Rectal smooth muscle tissue (tissue), 1 donor: ENCODE measurements at regions not wholly inside any gene's neighbourhood (a gene's known extent, or its start where the extent isn't known, plus 50 kb on each side); places are given as distances from the start of the nearest gene placed in this dataset.

Source experiments
- H3K27ac ChIP-seq: one replicate; pipeline ENCODE4 v1.7.0; 2013; ENCODE audit warnings: low read depth, low read length, inconsistent platforms
- H3K27me3 ChIP-seq: one replicate; pipeline ENCODE4 v1.7.0; 2013; ENCODE audit warnings: low read length; ENCODE audit not compliant: control insufficient read depth, insufficient read depth
- H3K36me3 ChIP-seq: one replicate; pipeline ENCODE4 v1.7.0; 2013; ENCODE audit warnings: low read length; ENCODE audit not compliant: control insufficient read depth, insufficient read depth
- H3K4me1 ChIP-seq: one replicate; pipeline ENCODE4 v1.7.0; 2013; ENCODE audit warnings: low read length; ENCODE audit not compliant: control insufficient read depth, insufficient read depth
- H3K4me3 ChIP-seq: one replicate; pipeline ENCODE4 v1.7.0; 2013; ENCODE audit warnings: low read length
- H3K9ac ChIP-seq: one replicate; pipeline ENCODE4 v1.7.0; 2013; ENCODE audit warnings: low read length

- H3K27ac ChIP-seq: no peak overlapping the region
- no peak overlapping the region for H3K9ac ChIP-seq
- no peak overlapping the region for H3K4me3 ChIP-seq
- H3K36me3 ChIP-seq: no peaks in the 10 kb centered on the region
- H3K4me1 ChIP-seq: no peaks in the 10 kb centered on the region
- H3K27me3 ChIP-seq: no peaks in the 10 kb centered on the region
These were observed 728.7 kb upstream of the GHITM start for GRCh38 chr10:83410570-83410969.

DNA sequence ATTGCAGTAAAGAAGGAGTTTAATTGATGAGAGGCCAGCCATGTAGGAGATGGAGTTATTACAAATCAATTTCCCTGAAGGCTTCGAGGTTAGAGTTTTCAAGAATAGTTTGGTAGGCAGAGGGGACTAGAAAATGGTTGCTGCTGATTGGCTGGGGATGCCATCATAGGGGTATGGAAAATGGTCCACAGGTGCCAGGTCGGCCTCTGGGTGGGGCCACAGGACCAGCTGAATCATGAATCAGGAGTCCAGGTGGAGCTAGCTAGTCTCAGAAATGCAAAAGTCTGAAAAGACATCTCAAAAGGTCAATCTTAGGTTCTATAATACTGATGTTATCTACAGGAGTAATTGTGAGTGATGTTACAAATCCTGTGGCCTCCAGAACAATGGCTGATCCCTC is 714.0 kb upstream of the GHITM start:
- Histone ChIP-seq H3K27me3 (no peaks in the 10 kb centered on the region), H3K27ac (no peak overlapping the region), H3K9ac (no peak overlapping the region), H3K36me3 (no peaks in the 10 kb centered on the region), H3K4me3 (no peak overlapping the region), H3K4me1 (no peaks in the 10 kb centered on the region)

DNA sequence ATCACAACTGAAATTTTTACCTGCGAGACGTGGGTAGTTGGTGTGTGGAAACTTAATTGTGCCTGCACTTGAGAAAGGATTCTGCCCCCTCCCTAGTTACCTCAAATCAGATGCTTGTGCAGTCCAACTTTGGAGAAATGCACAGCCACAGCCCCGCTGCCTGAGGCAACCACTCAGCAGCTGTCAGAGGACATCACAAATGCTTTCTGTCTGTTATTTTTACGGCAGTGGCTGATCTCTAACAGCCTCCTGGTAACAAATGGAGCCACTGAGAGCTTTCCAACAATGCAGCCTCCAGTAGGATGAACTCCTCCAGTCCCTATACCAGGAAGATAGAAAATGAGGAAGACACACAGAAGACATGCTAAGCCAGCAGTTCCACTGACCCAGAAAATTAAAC is 712.2 kb upstream of the GHITM start:
- Histone ChIP-seq H3K27ac (no peak overlapping the region), H3K4me3 (no peak overlapping the region), H3K9ac (no peak overlapping the region), H3K4me1 (no peaks in the 10 kb centered on the region), H3K36me3 (no peaks in the 10 kb centered on the region), H3K27me3 (no peaks in the 10 kb centered on the region)

DNA sequence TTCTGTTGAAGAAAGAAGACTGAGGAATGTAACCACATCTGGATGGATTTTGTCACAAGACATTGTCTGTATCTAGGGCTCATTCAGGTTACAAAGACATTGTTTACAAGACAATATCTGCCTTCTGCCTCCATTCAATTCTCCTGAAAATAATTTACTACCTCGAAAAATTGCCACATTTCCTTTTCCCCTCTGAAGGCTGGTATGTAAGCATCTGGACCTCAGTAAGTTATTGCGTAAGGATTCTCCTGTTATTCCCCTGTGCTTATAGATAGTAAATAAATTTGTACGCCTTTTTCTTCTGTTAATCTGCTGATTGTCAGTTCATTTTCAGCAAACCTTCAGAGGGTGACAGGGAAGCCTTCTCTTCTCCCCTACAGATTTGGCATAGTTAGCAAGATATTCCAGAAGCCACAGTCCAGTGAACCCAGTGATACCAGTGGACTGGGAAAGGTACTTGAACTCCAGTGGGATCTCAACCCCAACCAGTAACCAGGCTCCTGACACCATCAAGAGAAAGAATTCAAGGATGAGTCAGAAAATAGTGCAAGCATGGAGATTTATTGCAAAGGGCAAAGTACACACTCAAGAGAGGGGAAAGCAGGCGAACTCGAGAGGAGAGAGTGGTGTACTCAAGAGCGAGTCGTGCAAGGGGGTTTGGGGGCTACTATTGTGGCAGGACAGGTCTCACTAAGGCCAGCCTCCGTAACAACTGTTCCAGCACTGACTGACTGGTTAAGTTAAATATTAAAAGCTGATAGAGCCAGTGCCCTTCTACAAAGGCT is 706.9 kb upstream of the GHITM start:
- Histone ChIP-seq H3K9ac (no peak overlapping the region), H3K27me3 (no peaks in the 10 kb centered on the region), H3K4me1 (no peaks in the 10 kb centered on the region), H3K36me3 (no peaks in the 10 kb centered on the region), H3K27ac (no peak overlapping the region), H3K4me3 (no peak overlapping the region)

- H3K9ac ChIP-seq: no peak overlapping the region
- H3K36me3 ChIP-seq: no peaks in the 10 kb centered on the region
These were observed 705.6 kb upstream of the GHITM start for GRCh38 chr10:83433705-83434104.

GRCh38 chr10:83448013-83448412 is 691.3 kb upstream of the GHITM start:
- H3K36me3 ChIP-seq: no peaks in the 10 kb centered on the region
- H3K27me3 ChIP-seq: no peaks in the 10 kb centered on the region
- no peak overlapping the region for H3K4me3 ChIP-seq
- no peak overlapping the region for H3K27ac ChIP-seq
- no peaks in the 10 kb centered on the region for H3K4me1 ChIP-seq
- no peak overlapping the region for H3K9ac ChIP-seq

More at GRCh38 chr10:83433705-83434104, 705.6 kb upstream of the GHITM start:
- H3K27me3 ChIP-seq: no peaks in the 10 kb centered on the region
- H3K27ac ChIP-seq: no peak overlapping the region
- H3K4me3 ChIP-seq: no peak overlapping the region
- no peaks in the 10 kb centered on the region for H3K4me1 ChIP-seq

DNA sequence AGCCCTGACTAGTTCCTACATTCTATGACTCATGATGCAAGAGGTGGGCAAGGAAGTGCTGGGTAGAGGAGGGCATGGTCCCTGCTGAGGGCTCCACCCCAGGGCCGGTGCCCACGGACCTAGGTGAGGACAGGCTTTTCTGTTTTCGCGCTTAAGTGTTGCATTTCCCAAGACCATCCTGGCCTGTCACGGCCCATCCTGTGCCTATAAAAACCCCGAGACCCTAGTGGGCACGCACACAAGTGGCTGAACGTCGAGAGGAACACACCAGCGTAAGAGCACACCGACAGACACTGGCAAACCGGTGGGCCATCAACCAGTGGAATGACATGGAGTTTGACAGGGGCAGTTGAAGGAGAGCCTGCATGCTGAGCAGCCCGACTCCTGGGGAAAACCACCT is 680.7 kb upstream of the GHITM start:
- Histone ChIP-seq H3K4me1 (no peaks in the 10 kb centered on the region), H3K27ac (no peak overlapping the region), H3K4me3 (no peak overlapping the region), H3K36me3 (no peaks in the 10 kb centered on the region), H3K27me3 (no peaks in the 10 kb centered on the region), H3K9ac (no peak overlapping the region)

DNA sequence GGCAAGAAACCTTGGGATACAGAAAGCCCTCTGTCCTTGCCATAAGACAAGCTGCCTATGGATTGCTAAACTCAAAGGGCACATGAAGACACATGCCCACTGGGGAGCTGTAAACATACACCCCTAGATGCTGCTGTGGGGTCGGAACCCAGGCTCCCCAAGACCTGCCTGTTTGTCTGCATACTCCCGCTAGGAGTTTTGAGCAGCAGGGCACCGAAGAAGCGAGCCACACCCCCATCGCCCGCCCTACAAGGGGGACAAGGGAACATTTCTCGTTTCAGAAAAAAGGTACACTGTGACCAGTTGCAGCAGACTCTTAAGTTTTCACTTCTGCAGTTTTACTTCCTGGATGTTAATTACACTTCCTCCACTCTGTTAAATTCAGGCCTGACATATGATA is 680.2 kb upstream of the GHITM start:
- no peaks in the 10 kb centered on the region for H3K27me3 ChIP-seq
- no peak overlapping the region for H3K4me3 ChIP-seq
- no peaks in the 10 kb centered on the region for H3K36me3 ChIP-seq

GRCh38 chr10:83469728-83470331 is 669.5 kb upstream of the GHITM start:
- Histone ChIP-seq H3K9ac (no peak overlapping the region), H3K27ac (no peak overlapping the region), H3K36me3 (no peaks in the 10 kb centered on the region), H3K27me3 (no peaks in the 10 kb centered on the region), H3K4me1 (no peaks in the 10 kb centered on the region), H3K4me3 (no peak overlapping the region)

More for the DNA sequence above, 680.2 kb upstream of the GHITM start:
- Histone ChIP-seq H3K9ac (no peak overlapping the region), H3K27ac (no peak overlapping the region), H3K4me1 (no peaks in the 10 kb centered on the region)

- no peaks in the 10 kb centered on the region for H3K4me1 ChIP-seq
These were observed 663.1 kb upstream of the GHITM start for GRCh38 chr10:83476211-83476610.

DNA sequence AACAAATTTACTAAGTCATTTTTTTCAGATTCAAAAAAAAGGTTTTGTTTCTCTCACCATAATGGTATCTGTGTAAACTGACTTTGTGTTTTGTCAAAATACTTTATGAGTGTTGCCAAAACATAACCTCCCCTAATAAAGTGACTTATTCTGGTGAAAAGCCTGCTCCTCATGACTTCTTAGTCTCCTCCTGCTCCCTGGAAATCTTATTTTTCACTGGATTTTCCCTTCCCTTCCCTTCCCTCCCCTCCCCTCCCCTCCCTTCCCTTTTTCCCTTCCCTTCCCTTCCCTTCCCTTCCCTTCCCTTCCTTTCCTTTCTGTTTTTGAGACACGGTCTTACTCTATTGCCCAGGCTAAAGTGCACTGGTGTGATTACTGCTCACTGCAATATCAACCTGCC is 650.1 kb upstream of the GHITM start:
- Histone ChIP-seq H3K27me3 (no peaks in the 10 kb centered on the region), H3K4me1 (no peaks in the 10 kb centered on the region), H3K27ac (no peak overlapping the region)

More at GRCh38 chr10:83476211-83476610, 663.1 kb upstream of the GHITM start:
- Histone ChIP-seq H3K36me3 (no peaks in the 10 kb centered on the region), H3K9ac (no peak overlapping the region), H3K27ac (no peak overlapping the region), H3K4me3 (no peak overlapping the region), H3K27me3 (no peaks in the 10 kb centered on the region)

DNA sequence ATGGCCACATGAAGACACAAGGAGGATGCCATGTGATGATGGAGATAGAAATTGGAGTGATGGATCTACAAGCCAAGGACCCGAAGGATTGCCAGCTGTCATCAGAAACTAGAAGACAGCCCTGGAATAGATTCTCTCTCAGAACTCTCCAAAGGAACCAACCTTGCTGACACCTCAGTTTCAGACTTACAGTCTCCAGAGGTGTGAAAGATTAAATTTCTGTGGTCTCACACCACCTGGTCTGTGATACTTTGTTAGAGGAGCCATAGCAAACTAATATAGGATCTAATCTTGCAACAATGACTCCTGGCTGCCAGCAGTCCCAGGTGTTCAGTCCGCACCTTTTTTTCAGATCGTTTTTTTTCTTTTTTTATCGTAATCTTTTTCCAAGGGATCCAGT is 647.3 kb upstream of the GHITM start:
- Histone ChIP-seq H3K27me3 (no peaks in the 10 kb centered on the region), H3K9ac (no peak overlapping the region), H3K36me3 (no peaks in the 10 kb centered on the region), H3K27ac (no peak overlapping the region), H3K4me3 (no peak overlapping the region), H3K4me1 (no peaks in the 10 kb centered on the region)

More for the DNA sequence above, 650.1 kb upstream of the GHITM start:
- Histone ChIP-seq H3K36me3 (no peaks in the 10 kb centered on the region), H3K4me3 (no peak overlapping the region), H3K9ac (no peak overlapping the region)

GRCh38 chr10:83512681-83513080 is 626.6 kb upstream of the GHITM start:
- Histone ChIP-seq H3K27me3 (no peaks in the 10 kb centered on the region), H3K4me3 (no peak overlapping the region), H3K27ac (no peak overlapping the region), H3K9ac (no peak overlapping the region), H3K36me3 (no peaks in the 10 kb centered on the region), H3K4me1 (no peaks in the 10 kb centered on the region)
